HG03521 (cell line): ENCODE measurements at regions not wholly inside any gene's neighbourhood (a gene's known extent, or its start where the extent isn't known, plus 50 kb on each side); places are given as distances from the start of the nearest gene placed in this dataset.
"Not testable (repeated sequence)": the region's sequence is repeated elsewhere in the genome, so short reads cannot be mapped to it uniquely, and the experiment has no call there.

Source experiments
- ATAC-seq: cut with Tn5 transposase; IDR thresholded peaks from one replicate; pipeline ENCODE4 v1.9.1; 2021; ENCODE audit warnings: mild to moderate bottlenecking, moderate library complexity; ENCODE audit not compliant: unreplicated experiment

GRCh38 chr13:80841414-80841813, 500.5 kb upstream of the SPRY2 start:
- no peak for ATAC-seq

- ATAC-seq: no peak
Observed at GRCh38 chr13:80840316-80840976, 499.5 kb upstream of the SPRY2 start.

- no peak for ATAC-seq
Observed at GRCh38 chr13:80835902-80836301, 495.0 kb upstream of the SPRY2 start.

- ATAC-seq: no peak
Observed at GRCh38 chr13:80830431-80830830, 489.5 kb upstream of the SPRY2 start.

- no peak for ATAC-seq
Observed at GRCh38 chr13:80828759-80829158, 487.8 kb upstream of the SPRY2 start.

GRCh38 chr13:80825276-80825675, 484.4 kb upstream of the SPRY2 start:
- ATAC-seq: no peak

GRCh38 chr13:80824229-80824628, 483.3 kb upstream of the SPRY2 start:
- ATAC-seq: no peak

- no peak for ATAC-seq
Observed at GRCh38 chr13:80823472-80823871, 482.5 kb upstream of the SPRY2 start.

- no peak for ATAC-seq
Observed at GRCh38 chr13:80821466-80821865, 480.5 kb upstream of the SPRY2 start.

- ATAC-seq: no peak
Observed at GRCh38 chr13:80817979-80818378, 477.1 kb upstream of the SPRY2 start.

- ATAC-seq: no peak
Observed at GRCh38 chr13:80814541-80814940, 473.6 kb upstream of the SPRY2 start.

- not testable (repeated sequence) for ATAC-seq
Observed at GRCh38 chr13:80810294-80810693, 469.4 kb upstream of the SPRY2 start.

GRCh38 chr13:80802946-80803345, 462.0 kb upstream of the SPRY2 start:
- no peak for ATAC-seq

- no peak for ATAC-seq
Observed at GRCh38 chr13:80798576-80799133, 457.7 kb upstream of the SPRY2 start.

GRCh38 chr13:80787604-80788003, 446.7 kb upstream of the SPRY2 start:
- no peak for ATAC-seq

- no peak for ATAC-seq
Observed at GRCh38 chr13:80783926-80784565, 443.1 kb upstream of the SPRY2 start.

GRCh38 chr13:80782441-80782840, 441.5 kb upstream of the SPRY2 start:
- ATAC-seq: no peak

GRCh38 chr13:80778297-80778696, 437.4 kb upstream of the SPRY2 start:
- no peak for ATAC-seq

GRCh38 chr13:80757694-80758093, 416.8 kb upstream of the SPRY2 start:
- ATAC-seq: no peak

GRCh38 chr13:80755910-80756309, 415.0 kb upstream of the SPRY2 start:
- ATAC-seq: no peak

- ATAC-seq: no peak
Observed at GRCh38 chr13:80754441-80754840, 413.5 kb upstream of the SPRY2 start.

GRCh38 chr13:80753866-80754265, 412.9 kb upstream of the SPRY2 start:
- no peak for ATAC-seq
